Mesodermal cell (in vitro differentiated cells): ENCODE measurements at regions not wholly inside any gene's neighbourhood (a gene's known extent, or its start where the extent isn't known, plus 50 kb on each side); places are given as distances from the start of the nearest gene placed in this dataset.

Experiments used
- H3K27ac ChIP-seq: 2 replicates; pipeline ENCODE4 v1.7.0; 2013; ENCODE audit warnings: mild to moderate bottlenecking, low read depth, low read length, moderate library complexity; ENCODE audit not compliant: severe bottlenecking
- H3K36me3 ChIP-seq: 2 replicates; pipeline ENCODE4 v1.7.1; 2013; ENCODE audit warnings: mild to moderate bottlenecking, low read length, moderate library complexity; ENCODE audit not compliant: control insufficient read depth, insufficient read depth
- H3K4me1 ChIP-seq: one replicate; pipeline ENCODE4 v1.7.1; 2013; ENCODE audit warnings: mild to moderate bottlenecking, low read length; ENCODE audit not compliant: insufficient read depth, control insufficient read depth, poor library complexity, severe bottlenecking
- H3K4me3 ChIP-seq: 2 replicates; pipeline ENCODE4 v1.7.0; 2013; ENCODE audit warnings: low read length, control low read depth, mild to moderate bottlenecking; ENCODE audit not compliant: insufficient read depth, poor library complexity, severe bottlenecking; ENCODE audit errors: extremely low read depth
- H3K9me3 ChIP-seq: 2 replicates; pipeline ENCODE4 v1.7.1; 2013; ENCODE audit warnings: mild to moderate bottlenecking, low read length, moderate library complexity; ENCODE audit not compliant: control insufficient read depth
- WGBS, 2 experiments: methylation state at CpG; one replicate each; pipeline ENCODE4 v1.1.5; 2013; ENCODE audit warnings: missing lambda C conversion rate in 2 of 2; ENCODE audit not compliant: insufficient coverage in 2 of 2; 5-methylcytosine and 5-hydroxymethylcytosine counted together

- H3K4me1 ChIP-seq = no peaks in the 10 kb centered on the region
- H3K4me3 ChIP-seq = no peak overlapping the region
- no peaks in the 10 kb centered on the region for H3K9me3 ChIP-seq
- H3K27ac ChIP-seq = no peak overlapping the region
- 86 to 100% methylated on average over 1 of the region's 3 CpGs for WGBS, 2 experiments
- H3K36me3 ChIP-seq = no peaks in the 10 kb centered on the region
These were observed 696.9 kb downstream of the DNAJB9 start for GRCh38 chr7:109266610-109267009.

- H3K4me1 ChIP-seq = no peaks in the 10 kb centered on the region
- H3K4me3 ChIP-seq = no peak overlapping the region
- H3K36me3 ChIP-seq = no peaks in the 10 kb centered on the region
- no peak overlapping the region for H3K27ac ChIP-seq
- H3K9me3 ChIP-seq = no peaks in the 10 kb centered on the region
These were observed 706.7 kb downstream of the DNAJB9 start for GRCh38 chr7:109276348-109276747.

GRCh38 chr7:109282726-109283125, 713.1 kb downstream of the DNAJB9 start:
- Histone ChIP-seq H3K4me3 (no peak overlapping the region), H3K27ac (no peak overlapping the region), H3K4me1 (no peaks in the 10 kb centered on the region), H3K36me3 (no peaks in the 10 kb centered on the region), H3K9me3 (peaks cover 6% of the 10 kb centered on the region)

GRCh38 chr7:109284943-109285342, 715.3 kb downstream of the DNAJB9 start:
- Histone ChIP-seq H3K27ac (no peak overlapping the region), H3K4me3 (no peak overlapping the region), H3K9me3 (peaks cover 6% of the 10 kb centered on the region), H3K4me1 (no peaks in the 10 kb centered on the region), H3K36me3 (no peaks in the 10 kb centered on the region)
- no CpG with 5 or more reads among the region's 1 CpG for WGBS, 2 experiments

- Histone ChIP-seq H3K27ac (no peak overlapping the region), H3K9me3 (no peaks in the 10 kb centered on the region), H3K4me3 (no peak overlapping the region), H3K36me3 (no peaks in the 10 kb centered on the region), H3K4me1 (no peaks in the 10 kb centered on the region)
- WGBS, 2 experiments = 78% methylated on average over 1 of the region's 2 CpGs; no CpG with 5 or more reads in 1 of the 2 experiments
These were observed 725.5 kb downstream of the DNAJB9 start for GRCh38 chr7:109295158-109295557.

- Histone ChIP-seq H3K27ac (no peak overlapping the region), H3K36me3 (no peaks in the 10 kb centered on the region), H3K4me1 (no peaks in the 10 kb centered on the region), H3K9me3 (no peaks in the 10 kb centered on the region), H3K4me3 (no peak overlapping the region)
- no CpG with 5 or more reads among the region's 1 CpG for WGBS, 2 experiments
These were observed 739.1 kb downstream of the DNAJB9 start for GRCh38 chr7:109308816-109309215.

GRCh38 chr7:109309790-109310189, 740.1 kb downstream of the DNAJB9 start:
- Histone ChIP-seq H3K4me3 (no peak overlapping the region), H3K9me3 (no peaks in the 10 kb centered on the region), H3K27ac (no peak overlapping the region), H3K4me1 (no peaks in the 10 kb centered on the region), H3K36me3 (no peaks in the 10 kb centered on the region)
- 83 to 85% methylated on average over 1 to 3 of the region's 3 CpGs for WGBS, 2 experiments

- Histone ChIP-seq H3K27ac (no peak overlapping the region), H3K9me3 (no peaks in the 10 kb centered on the region)
These were observed 748.5 kb downstream of the DNAJB9 start for GRCh38 chr7:109318136-109318535.

GRCh38 chr7:109322833-109323232, 753.2 kb downstream of the DNAJB9 start:
- H3K36me3 ChIP-seq = no peaks in the 10 kb centered on the region
- H3K27ac ChIP-seq = no peak overlapping the region
- no peak overlapping the region for H3K4me3 ChIP-seq
- H3K4me1 ChIP-seq = no peaks in the 10 kb centered on the region
- 78 to 92% methylated on average over 1 to 2 of the region's 2 CpGs for WGBS, 2 experiments
- H3K9me3 ChIP-seq = no peaks in the 10 kb centered on the region

More at GRCh38 chr7:109318136-109318535, 748.5 kb downstream of the DNAJB9 start:
- H3K4me1 ChIP-seq = no peaks in the 10 kb centered on the region
- H3K36me3 ChIP-seq = no peaks in the 10 kb centered on the region
- H3K4me3 ChIP-seq = no peak overlapping the region

GRCh38 chr7:109331423-109331822, 761.7 kb downstream of the DNAJB9 start:
- Histone ChIP-seq H3K4me1 (no peaks in the 10 kb centered on the region), H3K4me3 (no peak overlapping the region), H3K27ac (no peak overlapping the region), H3K36me3 (no peaks in the 10 kb centered on the region), H3K9me3 (no peaks in the 10 kb centered on the region)
- WGBS, 2 experiments = no CpG with 5 or more reads among the region's 4 CpGs

- H3K4me3 ChIP-seq = no peak overlapping the region
- no peak overlapping the region for H3K27ac ChIP-seq
- no peaks in the 10 kb centered on the region for H3K4me1 ChIP-seq
- H3K36me3 ChIP-seq = no peaks in the 10 kb centered on the region
- WGBS, 2 experiments = 95 to 100% methylated on average over 2 to 3 of the region's 3 CpGs
- no peaks in the 10 kb centered on the region for H3K9me3 ChIP-seq
These were observed 766.3 kb downstream of the DNAJB9 start for GRCh38 chr7:109335951-109336350.

- Histone ChIP-seq H3K4me3 (no peak overlapping the region), H3K9me3 (no peaks in the 10 kb centered on the region), H3K27ac (no peak overlapping the region), H3K4me1 (no peaks in the 10 kb centered on the region), H3K36me3 (no peaks in the 10 kb centered on the region)
These were observed 766.9 kb downstream of the DNAJB9 start for GRCh38 chr7:109336531-109336930.
